HG02588 (cell line): ENCODE measurements at regions not wholly inside any gene's neighbourhood (a gene's known extent, or its start where the extent isn't known, plus 50 kb on each side); places are given as distances from the start of the nearest gene placed in this dataset.
A peak's percentile ranks its signal among the peaks of the same experiment; 100 is the strongest.
"Not testable (repeated sequence)": the region's sequence is repeated elsewhere in the genome, so short reads cannot be mapped to it uniquely, and the experiment has no call there.

Experiments used
- ATAC-seq: cut with Tn5 transposase; IDR thresholded peaks from one replicate; pipeline ENCODE4 v1.9.1; 2021; ENCODE audit warnings: mild to moderate bottlenecking, moderate library complexity; ENCODE audit not compliant: unreplicated experiment

DNA sequence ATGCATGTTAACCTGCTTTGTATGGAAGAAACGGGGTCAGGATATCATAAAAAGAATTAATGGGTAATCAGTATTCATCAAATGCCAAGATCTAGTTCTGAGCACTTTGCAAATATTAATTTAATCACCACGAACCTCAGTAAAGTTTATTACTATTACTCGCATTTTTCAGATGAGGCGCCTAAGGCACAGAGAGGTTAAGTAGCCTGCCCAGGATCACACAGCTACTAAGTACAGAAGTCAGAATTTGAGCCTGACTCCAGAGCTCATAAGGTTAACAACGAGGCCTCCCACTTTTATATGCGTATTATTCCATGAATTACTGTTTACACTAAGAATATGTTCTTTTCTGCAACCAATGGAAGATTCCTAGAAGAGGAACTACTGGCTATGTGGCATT lies 109.6 kb upstream of the KLF13 start:
- ATAC-seq: no peak

DNA sequence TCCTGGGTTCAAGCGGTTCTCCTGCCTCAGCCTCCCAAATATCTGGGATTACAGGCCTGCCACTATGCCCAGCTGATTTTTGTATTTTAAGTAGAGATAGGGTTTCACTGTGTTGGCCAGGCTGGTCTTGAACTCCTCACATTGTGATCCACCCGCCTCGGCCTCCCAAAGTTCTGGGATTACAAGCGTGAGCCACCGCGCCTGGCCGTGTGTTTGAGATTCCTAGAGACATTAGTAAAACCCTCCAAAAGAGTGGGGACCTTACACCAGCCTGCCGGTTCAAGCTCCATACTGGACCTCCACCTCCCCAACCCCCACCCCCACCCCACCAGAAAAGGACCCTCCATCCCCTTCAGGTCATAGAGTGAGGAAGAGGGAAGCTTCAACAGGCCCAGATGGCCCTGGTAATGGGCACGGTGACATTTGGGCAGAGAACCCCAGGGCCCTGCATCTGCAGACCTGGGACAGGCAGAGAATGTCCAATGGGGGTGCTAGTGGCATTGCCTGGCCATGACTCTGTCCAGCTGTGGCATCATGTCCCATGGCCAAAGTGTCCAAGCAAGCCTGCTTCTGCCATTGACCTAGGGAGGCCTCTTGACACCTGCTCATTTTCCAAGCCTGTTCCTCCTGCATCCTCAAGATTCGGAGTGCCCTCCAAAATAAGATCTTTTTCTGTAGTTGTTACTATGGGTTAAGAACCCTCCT lies 108.9 kb upstream of the KLF13 start:
- no peak for ATAC-seq

- no peak for ATAC-seq
Measured at GRCh38 chr15:31219221-31219620, 107.4 kb upstream of the KLF13 start.

GRCh38 chr15:31221936-31222515 lies 104.6 kb upstream of the KLF13 start:
- no peak for ATAC-seq

DNA sequence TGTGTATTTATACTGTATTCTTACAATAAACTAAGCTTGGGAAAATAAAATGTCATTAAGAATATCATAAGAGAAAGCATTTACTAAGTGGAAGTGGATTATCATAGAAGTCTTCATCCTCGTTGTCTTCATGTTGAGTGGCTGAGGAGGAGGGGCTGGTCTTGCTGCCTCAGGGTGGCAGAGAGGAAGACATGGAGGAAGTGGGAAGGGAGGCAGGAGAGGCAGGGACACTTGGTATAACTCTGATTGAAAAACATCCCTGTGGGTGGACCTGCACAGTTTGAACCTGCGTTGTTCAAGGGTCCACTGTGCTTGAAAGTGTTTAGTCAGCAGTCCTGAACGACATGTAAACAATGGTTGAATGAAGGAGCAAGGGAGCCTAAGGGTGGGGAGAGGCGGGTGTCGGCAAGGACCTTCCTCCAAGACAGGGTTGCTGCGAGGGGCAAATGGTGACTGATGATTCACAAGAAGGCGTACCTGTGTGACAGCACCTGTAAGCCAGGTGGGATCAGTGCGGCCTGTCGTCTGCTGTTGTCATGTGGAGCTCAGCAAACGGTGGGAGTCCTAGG lies 103.8 kb upstream of the KLF13 start:
- no peak for ATAC-seq

- ATAC-seq: no peak
Measured at GRCh38 chr15:31223478-31224350, 102.9 kb upstream of the KLF13 start.

DNA sequence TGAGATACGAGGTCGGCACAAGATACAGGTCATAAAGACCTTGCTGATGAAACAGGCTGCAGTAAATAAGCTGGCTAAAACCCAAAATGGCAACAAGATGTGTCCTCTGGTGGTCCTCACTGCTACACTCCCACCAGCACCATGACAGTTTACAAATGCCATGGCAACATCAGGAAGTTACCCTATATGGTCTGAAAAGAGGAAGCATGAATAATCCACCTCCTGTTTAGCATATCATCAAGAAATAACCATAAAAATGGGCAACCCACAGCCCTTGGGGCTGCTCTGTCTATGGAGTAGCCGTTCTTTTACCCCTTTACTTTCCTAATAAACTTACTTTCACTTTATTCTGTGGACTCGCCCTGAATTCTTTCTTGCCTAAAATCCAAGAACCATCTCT lies 102.0 kb upstream of the KLF13 start:
- ATAC-seq: not testable (repeated sequence)

- ATAC-seq: no peak
Measured at GRCh38 chr15:31225356-31225955, 101.2 kb upstream of the KLF13 start.

- ATAC-seq: no peak
Measured at GRCh38 chr15:31226021-31226420, 100.6 kb upstream of the KLF13 start.

- no peak for ATAC-seq
Measured at GRCh38 chr15:31227235-31227634, 99.4 kb upstream of the KLF13 start.

- ATAC-seq: no peak
Measured at GRCh38 chr15:31228011-31228484, 98.6 kb upstream of the KLF13 start.

DNA sequence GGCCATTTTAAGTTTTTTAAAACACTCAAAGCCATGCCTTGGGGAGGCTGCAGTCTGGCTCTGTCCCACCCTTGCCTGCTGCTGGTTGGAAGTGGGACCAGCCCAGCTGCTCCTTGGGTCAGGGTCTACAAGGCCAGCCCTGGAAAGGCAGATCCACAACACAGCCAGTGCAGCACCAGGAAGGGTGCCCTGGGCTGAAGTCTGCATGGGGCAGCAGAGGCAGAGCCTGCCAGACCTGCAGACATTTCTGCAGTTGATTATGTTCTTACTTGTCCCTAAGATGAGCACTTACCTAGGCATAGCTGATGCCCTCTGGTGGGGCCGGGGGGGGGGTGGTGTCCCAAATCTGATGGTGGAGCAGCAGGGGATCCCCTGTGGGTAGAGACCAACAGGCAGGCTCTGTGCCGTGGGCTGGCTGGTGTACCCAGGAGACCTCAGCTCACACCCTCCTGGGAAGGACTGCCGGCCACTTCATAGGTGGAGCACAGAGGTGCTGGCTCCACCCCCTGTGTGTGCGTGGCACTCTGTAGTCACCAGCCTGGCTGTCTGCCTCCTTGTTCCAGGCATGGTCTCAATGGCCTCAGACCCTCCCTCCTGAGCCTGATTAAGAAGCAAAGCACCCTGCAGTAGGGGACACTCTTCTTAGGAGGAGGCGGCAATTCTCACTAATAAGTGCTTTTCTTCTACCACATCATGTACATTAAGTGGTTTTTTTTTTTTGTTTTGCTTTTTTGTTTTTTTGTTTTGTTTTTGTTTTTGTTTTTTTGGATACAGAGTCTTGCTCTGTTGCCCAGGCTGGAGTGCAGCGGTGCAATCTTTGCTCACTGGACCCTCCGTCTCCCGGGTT lies 97.4 kb upstream of the KLF13 start:
- peak; percentile 69 for ATAC-seq

DNA sequence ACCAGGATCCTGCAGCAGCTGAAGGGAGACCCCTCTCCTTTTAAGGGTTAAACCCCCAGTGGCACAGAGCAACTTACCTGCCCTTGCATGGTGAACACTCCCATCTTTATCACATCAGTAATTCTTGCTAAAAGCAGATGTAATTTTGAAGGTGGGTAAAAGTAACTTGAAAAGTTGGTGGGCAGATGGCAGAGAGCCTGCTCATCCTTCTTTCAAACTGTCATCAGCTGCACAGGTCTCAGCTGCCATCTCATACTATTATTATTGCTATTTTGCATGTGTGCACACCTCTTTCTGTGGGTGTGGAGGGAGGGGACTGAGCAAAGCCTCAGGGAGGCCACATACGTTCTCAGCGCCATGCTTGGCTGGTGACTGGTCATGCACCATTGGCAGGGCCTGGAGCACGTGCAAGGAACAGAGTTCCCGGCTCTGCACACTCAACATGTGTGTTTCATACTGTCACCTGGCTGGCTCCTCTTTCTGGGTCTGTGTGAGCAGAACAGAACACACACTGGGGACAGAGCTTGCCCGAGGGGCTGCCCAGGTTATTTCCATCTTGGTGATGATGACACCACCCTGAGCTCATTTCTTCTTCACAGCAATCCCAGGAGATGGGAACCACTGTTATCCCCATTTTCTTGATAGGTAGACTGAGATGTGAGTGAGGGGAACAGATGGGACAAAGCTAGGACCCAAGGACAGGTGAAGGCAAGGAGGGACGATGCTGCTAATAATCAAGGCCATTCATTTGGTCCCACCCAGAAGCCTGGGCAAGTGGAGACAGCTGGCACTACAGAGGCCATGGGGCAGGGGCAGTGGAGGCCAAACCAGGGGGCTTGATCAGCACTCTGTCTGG lies 95.8 kb upstream of the KLF13 start:
- peak; percentile 73 for ATAC-seq

DNA sequence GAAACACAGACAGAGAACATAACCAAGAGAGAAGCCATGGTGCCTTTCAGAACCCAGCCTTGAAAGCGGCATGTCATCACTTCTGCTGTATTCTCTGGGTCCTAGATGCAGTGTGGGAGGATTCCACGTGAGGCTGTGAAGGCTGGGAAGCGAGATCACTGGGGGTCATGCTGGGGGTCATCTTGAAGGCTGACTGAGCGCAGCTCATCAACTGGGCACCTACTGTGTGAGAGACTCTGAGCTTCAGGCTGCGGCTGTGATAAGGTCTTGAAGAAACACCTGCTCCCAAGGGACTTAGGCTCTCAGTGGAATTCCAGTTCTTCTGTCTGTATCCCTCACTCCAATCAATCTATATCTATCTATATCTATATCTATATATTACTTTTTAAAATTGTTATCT lies 91.8 kb upstream of the KLF13 start:
- no peak for ATAC-seq

- ATAC-seq: peak; percentile 40
Measured at GRCh38 chr15:31235311-31236183, 91.1 kb upstream of the KLF13 start.

GRCh38 chr15:31236184-31237042 lies 90.2 kb upstream of the KLF13 start:
- peak; percentile 44 for ATAC-seq

GRCh38 chr15:31237043-31237324 lies 89.7 kb upstream of the KLF13 start:
- no peak for ATAC-seq

GRCh38 chr15:31238906-31239305 lies 87.7 kb upstream of the KLF13 start:
- ATAC-seq: no peak
